Vagina (tissue), 2 donors: ENCODE measurements at regions not wholly inside any gene's neighbourhood (a gene's known extent, or its start where the extent isn't known, plus 50 kb on each side); places are given as distances from the start of the nearest gene placed in this dataset.

Experiments
- DNase-seq, 2 donors: peaks; one replicate each; pipeline ENCODE4 v3.0.0-alpha.2; 2017; ENCODE audit errors: extremely low spot score in 2 of 2
- H3K27ac ChIP-seq: fragments of 200-600 bp; sonication (generic); one replicate; pipeline ENCODE4 v1.5.1; 2019
- H3K27me3 ChIP-seq: fragments of 200-600 bp; sonication (generic); one replicate; pipeline ENCODE4 v1.5.1; 2019
- H3K36me3 ChIP-seq, 2 donors: fragments of 200-600 bp; sonication (generic); one replicate each; pipeline ENCODE4 v1.5.1; 2017 to 2019
- H3K4me1 ChIP-seq: fragments of 200-600 bp; sonication (generic); one replicate; pipeline ENCODE4 v1.5.1; 2019
- H3K4me3 ChIP-seq, 2 donors: fragments of 200-600 bp; sonication (generic); 1 replicate in 1 of 2; 2 replicates in 1 of 2; pipeline ENCODE4 v1.5.1; 2016 to 2019
- H3K9me3 ChIP-seq: fragments of 200-600 bp; sonication (generic); one replicate; pipeline ENCODE4 v1.5.1; 2019
- CTCF ChIP-seq, 3 experiments: fragments of 450-650 bp in 2 of 3; fragments of 200-600 bp in 1 of 3; sonication (generic) in 1 of 3; IDR thresholded peaks; one replicate each; pipeline ENCODE4 v1.5.1; 2017 to 2019; ENCODE audit warnings: antibody characterized with exemption in 3 of 3, mild to moderate bottlenecking in 2 of 3, moderate library complexity in 2 of 3
- POLR2A ChIP-seq, 2 donors: fragments of 450-650 bp; IDR thresholded peaks; one replicate each; pipeline ENCODE4 v1.6.1; 2017; ENCODE audit warnings: antibody characterized with exemption in 2 of 2, mild to moderate bottlenecking in 2 of 2, moderate library complexity in 2 of 2
- POLR2AphosphoS5 ChIP-seq, 2 donors: sonication (generic); formaldehyde crosslinking; IDR thresholded peaks; one replicate each; pipeline ENCODE4 v1.9.0; 2017; ENCODE audit warnings: antibody characterized with exemption in 2 of 2, mild to moderate bottlenecking in 2 of 2, low read depth in 1 of 2; ENCODE audit not compliant: insufficient read depth in 1 of 2
- intact Hi-C: fragments of 100-400 bp; cut with DNase I; formaldehyde crosslinking; loops from one replicate; pipeline ENCODE4 v1.15.1; 2023

DNA sequence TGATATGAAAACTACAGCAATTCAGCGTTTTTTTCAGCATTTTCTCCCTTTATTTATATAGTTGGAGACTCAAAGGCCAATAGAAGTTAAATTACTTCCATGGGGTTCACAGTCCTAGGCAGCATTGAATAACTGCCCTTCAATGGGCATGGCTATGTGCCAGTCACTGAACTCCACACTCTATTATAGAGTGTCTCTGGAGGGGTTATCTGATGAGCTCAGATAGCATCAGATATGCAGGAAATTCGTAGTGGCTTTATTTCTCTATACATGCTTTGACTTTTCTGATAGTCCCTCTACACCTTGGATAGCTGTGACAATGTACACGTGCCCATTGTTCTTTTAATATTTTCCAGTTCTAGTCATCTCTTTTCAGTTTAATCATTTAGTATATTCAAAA, 396.9 kb upstream of the CBLB start:
- Histone ChIP-seq H3K27ac (no peak overlapping the region), H3K27me3 (no peaks in the 10 kb centered on the region), H3K36me3 (no peaks in the 10 kb centered on the region), H3K9me3 (no peaks in the 10 kb centered on the region), H3K4me1 (no peaks in the 10 kb centered on the region), H3K4me3 (no peak overlapping the region)
- TF ChIP-seq POLR2A (IDR thresholded peaks at IDR 0.05): no peak
- TF ChIP-seq CTCF (IDR thresholded peaks at IDR 0.05): no peak
- no peak for TF ChIP-seq POLR2AphosphoS5 (IDR thresholded peaks at IDR 0.05; ENCODE audit: insufficient read depth in 1 of 2, low read depth in 1 of 2)
- no peak for DNase-seq
- intact Hi-C loops: no loop called here

DNA sequence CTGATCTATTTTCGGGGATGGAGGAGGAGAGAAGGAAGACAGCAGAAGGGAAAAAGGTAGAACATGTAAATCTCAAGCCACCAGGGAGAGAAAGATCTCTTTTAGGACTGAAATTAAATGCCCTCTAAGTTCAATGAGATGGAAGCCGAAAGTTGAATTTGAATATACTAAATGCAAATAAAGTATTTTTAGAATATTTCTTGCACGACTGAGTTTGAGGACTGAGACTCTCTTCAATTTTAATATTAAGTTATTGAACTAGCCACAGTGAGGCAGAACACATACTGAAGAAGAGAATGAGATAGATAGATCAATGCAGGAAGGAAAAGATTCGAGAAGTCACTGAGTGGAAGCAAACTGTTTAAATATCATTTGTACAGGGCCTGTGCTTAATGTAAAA, 399.9 kb upstream of the CBLB start:
- intact Hi-C loops: no loop called here
- no peak overlapping the region for H3K4me3 ChIP-seq

DNA sequence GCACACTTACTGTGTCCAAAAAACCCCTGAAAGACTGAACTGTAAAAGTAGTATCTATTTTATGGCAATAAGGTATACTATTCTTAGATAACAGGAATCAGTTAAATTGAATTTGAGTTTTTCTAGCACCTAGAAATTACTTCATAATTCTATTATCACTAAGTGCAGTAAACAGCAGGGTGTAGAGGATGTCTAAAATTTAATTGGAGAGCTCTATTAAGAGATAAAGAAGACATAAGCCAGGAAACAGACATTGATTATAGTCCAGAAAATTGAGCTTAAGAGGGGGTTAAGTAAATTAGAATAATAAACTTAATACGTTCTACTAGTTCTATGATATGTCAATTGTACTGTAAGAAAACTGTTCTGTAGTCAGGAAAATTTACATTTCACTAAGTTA, 403.5 kb upstream of the CBLB start:
- no peak overlapping the region for H3K4me3 ChIP-seq
- no peaks in the 10 kb centered on the region for H3K27me3 ChIP-seq
- intact Hi-C loops: no loop called here
- DNase-seq: no peak
- no peak overlapping the region for H3K27ac ChIP-seq
- TF ChIP-seq POLR2AphosphoS5 (IDR thresholded peaks at IDR 0.05; ENCODE audit: insufficient read depth in 1 of 2, low read depth in 1 of 2) (no peak), POLR2A (IDR thresholded peaks at IDR 0.05) (no peak), CTCF (IDR thresholded peaks at IDR 0.05) (no peak)
- H3K4me1 ChIP-seq: no peaks in the 10 kb centered on the region
- no peaks in the 10 kb centered on the region for H3K9me3 ChIP-seq
- H3K36me3 ChIP-seq: no peaks in the 10 kb centered on the region

More for the DNA sequence above, 399.9 kb upstream of the CBLB start:
- H3K36me3 ChIP-seq: no peaks in the 10 kb centered on the region
- no peaks in the 10 kb centered on the region for H3K9me3 ChIP-seq
- H3K27me3 ChIP-seq: no peaks in the 10 kb centered on the region
- TF ChIP-seq POLR2AphosphoS5 (IDR thresholded peaks at IDR 0.05; ENCODE audit: insufficient read depth in 1 of 2, low read depth in 1 of 2) (no peak), CTCF (IDR thresholded peaks at IDR 0.05) (no peak)
- no peak for DNase-seq
- no peaks in the 10 kb centered on the region for H3K4me1 ChIP-seq
- no peak overlapping the region for H3K27ac ChIP-seq

DNA sequence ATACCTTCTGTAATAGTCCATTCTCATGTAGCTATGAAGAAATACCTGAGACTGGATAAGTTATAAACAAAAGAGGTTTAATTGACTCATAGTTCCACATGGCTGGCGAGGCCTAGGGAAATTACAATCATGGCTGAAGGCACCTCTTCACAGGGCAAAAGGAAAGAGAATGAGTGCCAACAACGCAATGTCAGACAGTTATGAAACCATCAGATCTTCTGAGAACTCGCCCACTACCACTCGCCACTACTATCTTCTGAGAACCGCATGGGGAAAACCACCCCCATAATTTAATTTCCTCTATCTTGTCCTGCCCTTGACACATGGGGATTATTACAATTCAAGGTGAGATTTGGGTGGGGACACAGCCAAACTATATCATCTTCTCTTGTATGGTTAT, 406.8 kb upstream of the CBLB start:
- Histone ChIP-seq H3K4me3 (no peak overlapping the region), H3K4me1 (no peaks in the 10 kb centered on the region), H3K27me3 (no peaks in the 10 kb centered on the region), H3K36me3 (no peaks in the 10 kb centered on the region), H3K9me3 (no peaks in the 10 kb centered on the region), H3K27ac (no peak overlapping the region)
- TF ChIP-seq POLR2A (IDR thresholded peaks at IDR 0.05): no peak
- TF ChIP-seq POLR2AphosphoS5 (IDR thresholded peaks at IDR 0.05; ENCODE audit: insufficient read depth in 1 of 2, low read depth in 1 of 2): no peak
- no peak for DNase-seq
- intact Hi-C loops: no loop called here

GRCh38 chr3:106276151-106276550, 407.3 kb upstream of the CBLB start:
- no peaks in the 10 kb centered on the region for H3K27me3 ChIP-seq
- no peaks in the 10 kb centered on the region for H3K4me1 ChIP-seq
- H3K4me3 ChIP-seq: no peak overlapping the region
- H3K36me3 ChIP-seq: no peaks in the 10 kb centered on the region
- H3K27ac ChIP-seq: no peak overlapping the region
- intact Hi-C loops: no loop called here
- TF ChIP-seq CTCF (IDR thresholded peaks at IDR 0.05) (no peak), POLR2A (IDR thresholded peaks at IDR 0.05) (no peak), POLR2AphosphoS5 (IDR thresholded peaks at IDR 0.05; ENCODE audit: insufficient read depth in 1 of 2, low read depth in 1 of 2) (no peak)
- DNase-seq: no peak
- no peaks in the 10 kb centered on the region for H3K9me3 ChIP-seq
